Right atrium auricular region (tissue), 2 donors: ENCODE measurements at regions not wholly inside any gene's neighbourhood (a gene's known extent, or its start where the extent isn't known, plus 50 kb on each side); places are given as distances from the start of the nearest gene placed in this dataset.

ENCODE experiments used
- DNase-seq: peaks from one replicate; pipeline ENCODE4 v3.0.0-alpha.2; 2019; ENCODE audit warnings: low spot score
- H3K27ac ChIP-seq, 2 donors: fragments of 200-600 bp; sonication (generic); 1 replicate in 1 of 2; 2 replicates in 1 of 2; pipeline ENCODE4 v1.5.1; 2016 to 2019
- H3K27me3 ChIP-seq, 2 donors: fragments of 200-600 bp; sonication (generic); one replicate each; pipeline versions ENCODE4 v1.5.1 to v1.6.0; 2017 to 2019
- H3K36me3 ChIP-seq: fragments of 200-600 bp; sonication (generic); one replicate; pipeline ENCODE4 v1.5.1; 2016
- H3K4me1 ChIP-seq, 2 donors: fragments of 200-600 bp; sonication (generic); one replicate each; pipeline versions ENCODE4 v1.5.1 to v1.6.0; 2017 to 2019
- H3K4me3 ChIP-seq, 2 donors: fragments of 200-600 bp; sonication (generic); 1 replicate in 1 of 2; 2 replicates in 1 of 2; pipeline ENCODE4 v1.5.1; 2017 to 2019; ENCODE audit warnings: mild to moderate bottlenecking in 1 of 2, moderate library complexity in 1 of 2
- H3K9me3 ChIP-seq, 2 donors: fragments of 200-600 bp; sonication (generic); one replicate each; pipeline ENCODE4 v1.5.1; 2019
- TF ChIP-seq, protein P1 (sequence below), 2 donors: fragments of 200-600 bp; sonication (generic); IDR thresholded peaks; one replicate each; pipeline ENCODE4 v1.5.1; 2019; ENCODE audit warnings: antibody characterized with exemption in 2 of 2

DNA sequence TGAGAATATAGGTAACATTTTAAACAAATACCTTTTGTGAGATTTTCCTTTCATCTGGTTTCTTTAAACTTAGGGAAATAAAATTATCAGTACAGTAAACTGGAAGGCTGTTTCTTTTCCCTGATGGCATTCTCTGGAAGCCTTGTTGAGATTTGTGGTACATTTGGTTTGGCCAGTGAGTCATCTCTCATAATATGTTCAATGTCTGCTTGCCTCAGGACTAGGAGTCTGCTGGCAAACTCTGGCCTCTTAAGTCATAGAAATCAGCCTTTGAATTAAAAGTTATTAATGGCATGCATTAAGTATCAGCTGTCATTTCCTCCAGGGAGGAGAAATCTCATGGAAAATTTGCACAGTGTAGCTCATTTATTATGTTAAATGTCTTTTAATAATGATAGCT, 316.6 kb upstream of the KIAA1217 start:
- no peak for DNase-seq
- H3K27me3 ChIP-seq = no peaks in the 10 kb centered on the region
- no peaks in the 10 kb centered on the region for H3K4me1 ChIP-seq
- TF ChIP-seq, protein P1, sequence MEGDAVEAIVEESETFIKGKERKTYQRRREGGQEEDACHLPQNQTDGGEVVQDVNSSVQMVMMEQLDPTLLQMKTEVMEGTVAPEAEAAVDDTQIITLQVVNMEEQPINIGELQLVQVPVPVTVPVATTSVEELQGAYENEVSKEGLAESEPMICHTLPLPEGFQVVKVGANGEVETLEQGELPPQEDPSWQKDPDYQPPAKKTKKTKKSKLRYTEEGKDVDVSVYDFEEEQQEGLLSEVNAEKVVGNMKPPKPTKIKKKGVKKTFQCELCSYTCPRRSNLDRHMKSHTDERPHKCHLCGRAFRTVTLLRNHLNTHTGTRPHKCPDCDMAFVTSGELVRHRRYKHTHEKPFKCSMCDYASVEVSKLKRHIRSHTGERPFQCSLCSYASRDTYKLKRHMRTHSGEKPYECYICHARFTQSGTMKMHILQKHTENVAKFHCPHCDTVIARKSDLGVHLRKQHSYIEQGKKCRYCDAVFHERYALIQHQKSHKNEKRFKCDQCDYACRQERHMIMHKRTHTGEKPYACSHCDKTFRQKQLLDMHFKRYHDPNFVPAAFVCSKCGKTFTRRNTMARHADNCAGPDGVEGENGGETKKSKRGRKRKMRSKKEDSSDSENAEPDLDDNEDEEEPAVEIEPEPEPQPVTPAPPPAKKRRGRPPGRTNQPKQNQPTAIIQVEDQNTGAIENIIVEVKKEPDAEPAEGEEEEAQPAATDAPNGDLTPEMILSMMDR (IDR thresholded peaks at IDR 0.05) = no peak
- H3K9me3 ChIP-seq = no peaks in the 10 kb centered on the region
- no peak overlapping the region for H3K27ac ChIP-seq
- no peak overlapping the region for H3K4me3 ChIP-seq
- H3K36me3 ChIP-seq = no peaks in the 10 kb centered on the region

DNA sequence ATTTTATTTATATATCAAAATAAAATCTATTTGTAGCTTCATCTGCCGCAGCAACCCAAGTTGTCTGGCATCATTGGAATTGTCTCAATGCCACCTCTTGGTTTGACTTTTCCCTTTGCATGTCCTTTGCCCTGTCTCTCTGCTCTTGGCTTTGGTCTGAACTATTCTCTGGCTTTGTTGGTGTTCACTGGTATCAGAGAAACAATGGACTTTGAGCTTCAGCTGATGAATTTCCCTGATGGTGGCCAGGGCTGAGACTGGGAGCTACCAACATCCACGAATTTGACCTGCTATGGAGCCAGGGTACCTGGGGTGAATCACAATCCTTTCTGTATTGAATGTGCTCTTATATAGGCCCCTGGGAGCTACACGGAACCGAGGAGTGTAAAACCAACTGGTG, 311.7 kb upstream of the KIAA1217 start:
- Histone ChIP-seq H3K27ac (no peak overlapping the region), H3K36me3 (no peaks in the 10 kb centered on the region), H3K4me1 (no peaks in the 10 kb centered on the region), H3K9me3 (no peaks in the 10 kb centered on the region), H3K4me3 (no peak overlapping the region), H3K27me3 (no peaks in the 10 kb centered on the region)
- TF ChIP-seq, protein P1 (IDR thresholded peaks at IDR 0.05) = no peak
- DNase-seq = no peak

DNA sequence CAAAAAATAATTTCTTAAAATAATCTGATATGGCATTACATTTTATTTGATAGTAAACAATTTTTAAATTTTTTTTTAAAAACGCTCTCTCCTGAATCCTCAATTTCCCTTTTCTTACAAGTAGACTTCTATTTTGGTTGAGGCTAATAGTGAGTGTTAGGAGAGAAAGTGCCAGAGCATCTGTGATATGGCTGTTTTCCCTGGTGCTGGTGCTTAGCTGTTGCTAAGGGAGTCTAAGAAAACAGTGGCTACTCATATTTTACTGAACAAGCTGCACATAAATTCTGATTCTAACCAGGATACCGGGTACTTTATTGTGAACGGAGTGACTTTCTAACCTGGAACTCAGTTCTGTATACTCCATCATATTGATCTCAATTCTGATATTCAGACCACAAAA, 311.1 kb upstream of the KIAA1217 start:
- no peak for DNase-seq
- TF ChIP-seq, protein P1 (IDR thresholded peaks at IDR 0.05) = no peak
- no peaks in the 10 kb centered on the region for H3K36me3 ChIP-seq
- H3K9me3 ChIP-seq = no peaks in the 10 kb centered on the region
- H3K4me3 ChIP-seq = no peak overlapping the region
- no peaks in the 10 kb centered on the region for H3K27me3 ChIP-seq
- H3K27ac ChIP-seq = no peak overlapping the region
- H3K4me1 ChIP-seq = no peaks in the 10 kb centered on the region

DNA sequence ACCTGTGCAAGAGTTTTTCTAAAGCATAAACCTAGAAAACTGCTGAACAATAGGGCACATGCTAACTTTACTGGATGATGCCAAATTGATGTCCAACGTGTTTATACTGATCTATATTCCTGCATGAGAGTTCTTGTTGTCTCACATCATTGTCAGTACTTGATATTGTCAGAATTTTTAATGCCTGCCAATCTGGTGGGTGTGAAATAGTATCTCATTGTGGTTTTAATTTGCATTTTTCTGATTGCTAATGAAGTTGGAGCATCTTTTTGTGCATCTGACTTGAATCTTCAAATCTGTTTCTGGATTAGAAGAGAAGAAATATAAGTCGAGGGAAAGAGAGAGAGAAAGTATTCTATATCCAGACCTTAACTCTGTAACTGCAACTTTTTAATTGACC, 309.8 kb upstream of the KIAA1217 start:
- TF ChIP-seq, protein P1 (IDR thresholded peaks at IDR 0.05) = no peak

DNA sequence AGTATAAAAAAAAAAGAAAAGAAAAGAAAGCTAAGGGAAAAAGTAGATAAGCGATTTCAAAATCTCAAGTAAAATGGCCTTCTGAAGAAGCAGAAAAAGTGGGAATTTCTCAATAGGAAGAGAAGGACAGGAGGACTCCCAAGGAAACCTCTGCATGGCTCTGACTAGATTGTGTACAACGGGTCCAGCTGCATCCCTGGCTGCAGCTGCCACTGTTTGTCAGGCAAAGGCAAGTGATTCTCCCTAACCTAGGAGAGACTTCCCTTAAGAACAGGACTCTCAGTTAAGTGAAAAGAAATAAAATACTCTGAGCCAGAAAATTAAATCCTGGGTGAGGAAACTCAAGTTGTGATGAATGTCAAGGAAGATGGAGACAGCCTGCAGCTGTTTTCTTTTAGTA, 298.6 kb upstream of the KIAA1217 start:
- DNase-seq = no peak
- Histone ChIP-seq H3K36me3 (no peaks in the 10 kb centered on the region), H3K9me3 (no peaks in the 10 kb centered on the region), H3K27me3 (no peaks in the 10 kb centered on the region), H3K27ac (no peak overlapping the region), H3K4me3 (no peak overlapping the region), H3K4me1 (no peaks in the 10 kb centered on the region)
- TF ChIP-seq, protein P1 (IDR thresholded peaks at IDR 0.05) = no peak

More for the DNA sequence above, 309.8 kb upstream of the KIAA1217 start:
- DNase-seq = no peak
- Histone ChIP-seq H3K36me3 (no peaks in the 10 kb centered on the region), H3K4me3 (no peak overlapping the region), H3K27ac (no peak overlapping the region), H3K4me1 (no peaks in the 10 kb centered on the region), H3K27me3 (no peaks in the 10 kb centered on the region), H3K9me3 (no peaks in the 10 kb centered on the region)

DNA sequence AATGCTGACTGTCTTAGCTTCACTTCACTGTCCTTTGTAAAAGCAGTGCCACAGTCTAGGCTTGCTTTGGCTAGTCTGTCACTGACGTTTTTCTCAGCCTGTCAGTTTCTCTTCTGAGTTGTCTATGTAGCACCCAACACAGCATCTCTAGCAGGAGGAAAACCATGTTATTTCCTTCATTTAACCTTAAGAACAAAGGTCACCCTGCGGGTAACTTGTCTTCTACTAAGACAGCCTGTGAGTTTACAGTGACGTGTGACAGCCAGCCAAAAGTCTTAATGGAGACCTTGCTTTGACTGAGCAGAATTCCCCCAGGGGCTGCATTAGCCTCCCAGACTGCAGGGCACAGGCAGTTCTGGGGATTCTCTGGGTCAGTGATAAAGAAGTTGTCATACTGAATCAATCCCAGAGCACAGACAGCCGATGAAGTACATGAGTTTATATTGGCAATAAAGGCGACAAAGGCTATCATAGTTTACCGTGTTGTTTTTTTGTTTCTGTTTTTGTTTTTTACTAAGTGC, 296.0 kb upstream of the KIAA1217 start:
- Histone ChIP-seq H3K27ac (no peak overlapping the region), H3K9me3 (no peaks in the 10 kb centered on the region), H3K4me3 (no peak overlapping the region), H3K27me3 (no peaks in the 10 kb centered on the region), H3K4me1 (no peaks in the 10 kb centered on the region), H3K36me3 (no peaks in the 10 kb centered on the region)
- DNase-seq = no peak
- TF ChIP-seq, protein P1 (IDR thresholded peaks at IDR 0.05) = no peak
